ENCODE measurements at regions not wholly inside any gene's neighbourhood (a gene's known extent, or its start where the extent isn't known, plus 50 kb on each side); places are given as distances from the start of the nearest gene placed in this dataset.

DNA sequence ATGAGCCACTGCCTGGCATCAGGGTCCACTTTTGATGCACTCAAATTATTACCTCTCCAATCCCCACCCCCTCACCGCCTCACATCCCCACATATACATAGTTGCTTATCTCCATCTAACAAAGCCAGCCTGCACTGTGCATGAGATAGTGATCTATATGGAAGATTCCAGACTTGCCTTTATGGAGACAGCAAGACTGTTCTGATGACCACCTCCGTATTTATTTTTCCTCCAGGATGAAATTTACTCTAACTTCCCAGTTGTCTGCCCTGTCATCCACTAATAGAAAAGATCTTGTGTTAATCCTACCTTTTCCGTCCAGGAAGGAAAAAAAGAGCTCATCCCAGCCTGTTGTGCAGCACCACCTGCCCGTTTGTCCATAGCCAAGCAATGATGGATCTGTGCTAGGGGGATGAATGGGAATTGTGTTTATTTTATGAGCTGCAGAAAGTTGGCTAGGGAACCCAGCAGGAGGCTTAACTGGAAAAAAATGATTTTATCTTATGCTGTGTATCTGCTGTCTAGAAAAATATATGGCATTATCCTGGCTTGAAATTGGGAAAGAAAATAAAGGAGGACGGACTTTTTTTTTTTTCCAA, 114.5 kb downstream of the CD47 start:
- Histone ChIP-seq H4K8ac (ENCODE audit: extremely low read depth, insufficient read depth, low read length) (no peak overlapping the region), H2AFZ (ENCODE audit: low read length) (no peak overlapping the region), H3K4me1 (replicated peaks in 1 of 4; ENCODE audit: control insufficient read depth in 3 of 4, insufficient read depth in 4 of 4, low read length in 3 of 4) (no peaks in the 10 kb centered on the region), H3K56ac (replicated peaks; ENCODE audit: insufficient read length, low read depth, low read length) (no peak overlapping the region), H2BK120ac (replicated peaks; ENCODE audit: low read depth, low read length) (no peak overlapping the region), H3K79me2 (ENCODE audit: control insufficient read depth in 1 of 2, insufficient read depth in 2 of 2, low read length in 2 of 2) (no peaks in the 10 kb centered on the region), H3K4me3 (ENCODE audit: extremely low read depth in 1 of 4, insufficient read depth in 2 of 4, low read depth in 3 of 4, low read length in 4 of 4) (no peak overlapping the region), H4K5ac (ENCODE audit: insufficient read length, low read depth, low read length) (no peak overlapping the region), H3K18ac (ENCODE audit: extremely low read depth, low read length) (no peak overlapping the region), H3K36me3 (ENCODE audit: control insufficient read depth in 2 of 4, insufficient read depth in 4 of 4, low read length in 3 of 4) (no peaks in the 10 kb centered on the region), H4K20me1 (replicated peaks in 1 of 2; ENCODE audit: control insufficient read depth in 1 of 2, insufficient read depth in 2 of 2, low read length in 2 of 2) (no peaks in the 10 kb centered on the region), H2BK15ac (ENCODE audit: low read length) (no peak overlapping the region), H2BK20ac (ENCODE audit: low read length) (no peak overlapping the region), H3K27ac (ENCODE audit: low read depth, low read length) (no peak overlapping the region; the same call in 1 of the 2 replicates), H3K23me2 (ENCODE audit: low read depth, low read length) (no peaks in the 10 kb centered on the region), H2BK5ac (ENCODE audit: low read depth, low read length) (no peak overlapping the region), H2AK5ac (ENCODE audit: low read depth, low read length) (no peak overlapping the region), H4K91ac (replicated peaks; ENCODE audit: insufficient read length, low read length) (no peak overlapping the region), H2BK12ac (ENCODE audit: low read depth, low read length) (no peak overlapping the region), H3K4ac (replicated peaks; ENCODE audit: insufficient read length, low read depth, low read length) (no peak overlapping the region), H3K4me2 (ENCODE audit: insufficient read depth in 1 of 2, low read depth in 2 of 2, low read length in 2 of 2) (no peak overlapping the region), H3K27me3 (replicated peaks in 1 of 4; ENCODE audit: control insufficient read depth in 3 of 4, extremely low read depth in 1 of 4, insufficient read depth in 3 of 4, low read length in 3 of 4) (no peaks in the 10 kb centered on the region), H3K14ac (ENCODE audit: insufficient read length) (no peak overlapping the region), H3K9ac (replicated peaks in 1 of 4; ENCODE audit: extremely low read depth in 1 of 4, low read depth in 3 of 4, low read length in 3 of 4) (no peak overlapping the region), H3K9me3 (ENCODE audit: insufficient read depth in 2 of 2, low read depth in 1 of 2, low read length in 1 of 2) (no peaks in the 10 kb centered on the region), H3K79me1 (ENCODE audit: low read depth, low read length) (no peaks in the 10 kb centered on the region), H3K23ac (ENCODE audit: insufficient read length) (no peak overlapping the region)
- FAIRE-seq = no peak
- 90% methylated on average over 5 of the region's 5 CpGs; no CpG with 5 or more reads in 1 of the 2 experiments for WGBS, 2 experiments (ENCODE audit: extremely low coverage in 1 of 2, insufficient coverage in 1 of 2, insufficient read length in 1 of 2, insufficient replicate concordance in 2 of 2, low coverage in 1 of 2, low lambda C conversion rate in 2 of 2, missing lambda C conversion rate in 1 of 2)
- ChIA-PET POLR2A (ENCODE audit: partially characterized antibody) (no interaction called here), CTCF (ENCODE audit: partially characterized antibody) (interaction anchor here (1.5 kb wide), 1 partner anchor 11 kb away, joined by 4 read pairs; no protein-coding TSS in a partner anchor)
- TF ChIP-seq JUN (IDR thresholded peaks at IDR 0.05; ENCODE audit: low read depth, low read length) = no peak
- TF ChIP-seq HDAC6 (IDR thresholded peaks at IDR 0.05; ENCODE audit: low read depth, low read length) = no peak
- no peak for TF ChIP-seq RAD21 (IDR thresholded peaks at IDR 0.05 in 1 of 2, conservative IDR thresholded peaks at IDR 0.05 in 1 of 2; ENCODE audit: low read depth in 2 of 2, low read length in 2 of 2)
- TF ChIP-seq SRF (IDR thresholded peaks at IDR 0.05; ENCODE audit: low read depth, low read length) = no peak
- no peak for TF ChIP-seq SIRT6 (IDR thresholded peaks at IDR 0.05; ENCODE audit: low read length)
- no peak for TF ChIP-seq TAF1 (IDR thresholded peaks at IDR 0.05; ENCODE audit: low read depth, low read length)
- no peak for TF ChIP-seq E2F6 (IDR thresholded peaks at IDR 0.05)
- no peak for TF ChIP-seq SUZ12 (IDR thresholded peaks at IDR 0.05; ENCODE audit: low read length)
- TF ChIP-seq EGR1 (IDR thresholded peaks at IDR 0.05; ENCODE audit: borderline replicate concordance, low read depth, low read length) = no peak
- TF ChIP-seq HDAC2 (IDR thresholded peaks at IDR 0.05; ENCODE audit: borderline replicate concordance in 1 of 2, low read depth in 2 of 2, low read length in 2 of 2) = no peak
- no peak for TF ChIP-seq MAFK (IDR thresholded peaks at IDR 0.05; ENCODE audit: low read depth, low read length)
- no peak for TF ChIP-seq ASH2L (IDR thresholded peaks at IDR 0.05; ENCODE audit: low read length)
- DNase-seq (ENCODE audit: low read depth in 1 of 2, low spot score in 2 of 2) = no peak
